ENCODE measurements at regions not wholly inside any gene's neighbourhood (a gene's known extent, or its start where the extent isn't known, plus 50 kb on each side); places are given as distances from the start of the nearest gene placed in this dataset.

DNA sequence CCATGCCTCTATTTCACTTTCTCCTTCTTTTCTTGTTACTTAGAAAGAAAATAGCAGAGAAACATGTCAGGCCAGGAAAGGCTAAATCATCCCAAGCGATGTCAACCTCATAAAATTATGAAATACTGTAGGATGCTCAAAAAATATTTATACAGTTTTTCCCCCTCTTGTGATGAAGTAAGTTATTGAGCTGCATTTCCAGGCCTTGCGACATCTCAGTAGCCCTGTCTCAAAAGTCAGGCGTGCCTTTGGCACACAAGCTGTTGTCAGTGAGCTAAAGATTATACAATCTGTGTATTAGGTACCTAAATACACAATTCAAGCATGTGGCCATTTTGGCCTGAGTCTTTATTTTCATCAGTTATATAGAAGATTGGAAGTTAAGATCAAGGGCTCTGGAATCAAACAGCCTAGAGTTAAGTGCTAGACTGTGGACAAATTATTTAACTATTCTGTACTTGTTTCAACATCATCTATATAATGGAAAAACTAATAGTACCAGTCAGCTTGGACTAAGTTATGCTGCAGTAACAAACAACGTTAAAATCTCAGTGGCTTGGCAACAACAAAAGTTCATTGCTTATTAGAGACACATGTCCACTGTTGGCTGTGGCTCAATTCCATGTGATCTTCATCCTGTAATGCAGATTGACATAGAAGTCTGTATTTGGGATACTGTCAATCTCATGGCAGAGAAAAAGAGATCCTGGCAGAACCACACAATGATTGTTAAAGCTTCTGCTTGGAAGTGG lies 406.4 kb upstream of the PROK2 start:
- H2AFZ ChIP-seq (ENCODE audit: low read depth, low read length) = no peak overlapping the region
- H3K36me3 ChIP-seq (ENCODE audit: control insufficient read depth in 2 of 2, extremely low read depth in 1 of 2, insufficient read depth in 2 of 2, low read length in 2 of 2) = no peaks in the 10 kb centered on the region
- dilution Hi-C loops (cut with MboI; ENCODE audit: extremely low pct_ligation_motif_present, low sequenced_read_pairs) = no loop called here
- no peaks in the 10 kb centered on the region for H3K79me2 ChIP-seq (ENCODE audit: control insufficient read depth, insufficient read depth, low read length)
- DNase-seq (ENCODE audit: low read depth, low spot score) (no peak), FAIRE-seq (no peak)
- CTCF ChIA-PET = no interaction called here
- H3K27me3 ChIP-seq (ENCODE audit: control insufficient read depth in 2 of 2, insufficient read depth in 2 of 2, low read length in 2 of 2) = peaks cover 3 to 7% of the 10 kb centered on the region in 2 experiments
- no peak for TF ChIP-seq EZH2 (IDR thresholded peaks at IDR 0.05; ENCODE audit: borderline replicate concordance, low read depth, low read length, severe bottlenecking)
- TF ChIP-seq MYC (IDR thresholded peaks at IDR 0.05; ENCODE audit: low read depth, low read length) = no peak
- no peak for TF ChIP-seq GATA2 (IDR thresholded peaks at IDR 0.05; ENCODE audit: insufficient read depth, insufficient read length, low read depth, low read length)
- no peak for TF ChIP-seq POLR2A (IDR thresholded peaks at IDR 0.05; ENCODE audit: low read depth, low read length)
- no peak for TF ChIP-seq CTCF (IDR thresholded peaks at IDR 0.05; ENCODE audit: extremely low read depth in 1 of 2, insufficient read depth in 1 of 2, low read depth in 1 of 2, low read length in 2 of 2)
- no peak for TF ChIP-seq MAX (IDR thresholded peaks at IDR 0.05; ENCODE audit: insufficient read depth, insufficient read length)
- TF ChIP-seq JUN (IDR thresholded peaks at IDR 0.05; ENCODE audit: borderline replicate concordance, insufficient read depth, insufficient read length, low read depth) = no peak
- H3K4me3 ChIP-seq (replicated peaks in 1 of 3; ENCODE audit: insufficient read depth in 1 of 3, low read depth in 1 of 3, low read length in 3 of 3) = no peak overlapping the region
- BruUV-seq (replicated peaks) = no TSS peak
- H3K4me1 ChIP-seq (ENCODE audit: control insufficient read depth, extremely low read depth, insufficient read depth, low read length) = peaks cover 4% of the 10 kb centered on the region
- H3K9me1 ChIP-seq (replicated peaks; ENCODE audit: control insufficient read depth, extremely low read depth, insufficient read depth, low read length) = no peaks in the 10 kb centered on the region
- no peak overlapping the region for H3K9ac ChIP-seq (replicated peaks; ENCODE audit: extremely low read depth, insufficient read depth, low read length)
- no peak overlapping the region for H3K27ac ChIP-seq (ENCODE audit: insufficient read depth, low read depth, low read length)
- POLR2A ChIA-PET = no interaction called here
- no peak overlapping the region for H3K4me2 ChIP-seq (ENCODE audit: insufficient read depth, low read length)
- no peaks in the 10 kb centered on the region for H3K9me3 ChIP-seq (replicated peaks; ENCODE audit: control insufficient read depth, insufficient read depth, low read length)
- intact Hi-C loops (cut with micrococcal nuclease) = no loop called here
- H4K20me1 ChIP-seq (replicated peaks; ENCODE audit: control insufficient read depth, extremely low read depth, insufficient read depth, low read length) = no peaks in the 10 kb centered on the region

All from endothelial cell of umbilical vein (primary cell).